SJSA1 (cell line): ENCODE measurements at regions not wholly inside any gene's neighbourhood (a gene's known extent, or its start where the extent isn't known, plus 50 kb on each side); places are given as distances from the start of the nearest gene placed in this dataset.

Source experiments
- DNase-seq, 2 experiments: peaks; one replicate each; pipeline ENCODE4 v3.0.0-alpha.2; 2015 to 2020; ENCODE audit warnings: low spot score in 2 of 2, low read depth in 1 of 2
- H3K27ac ChIP-seq: fragments of 250-450 bp; sonication (Bioruptor Pico); 2 replicates; pipeline ENCODE4 v1.5.1; 2020; ENCODE audit warnings: mild to moderate bottlenecking, moderate library complexity
- H3K27me3 ChIP-seq: fragments of 250-450 bp; sonication (Bioruptor Pico); replicated peaks from 2 replicates; pipeline ENCODE4 v1.5.1; 2020; ENCODE audit warnings: mild to moderate bottlenecking, moderate library complexity
- H3K36me3 ChIP-seq: fragments of 250-450 bp; sonication (Bioruptor Pico); 2 replicates; pipeline ENCODE4 v1.5.1; 2020; ENCODE audit warnings: mild to moderate bottlenecking
- H3K4me1 ChIP-seq: fragments of 250-450 bp; sonication (Bioruptor Pico); replicated peaks from 2 replicates; pipeline ENCODE4 v1.6.1; 2021; ENCODE audit warnings: mild to moderate bottlenecking
- H3K4me3 ChIP-seq: fragments of 250-450 bp; sonication (Bioruptor Pico); 2 replicates; pipeline ENCODE4 v1.5.1; 2020; ENCODE audit warnings: mild to moderate bottlenecking
- H3K9me3 ChIP-seq: fragments of 250-450 bp; sonication (Bioruptor Pico); replicated peaks from 2 replicates; pipeline ENCODE4 v1.5.1; 2020; ENCODE audit warnings: mild to moderate bottlenecking

GRCh38 chr12:107235600-107235999 lies 142.3 kb upstream of the CRY1 start:
- Histone ChIP-seq H3K27ac (no peak overlapping the region), H3K9me3 (no peaks in the 10 kb centered on the region), H3K4me1 (peaks cover 22% of the 10 kb centered on the region), H3K4me3 (no peak overlapping the region), H3K27me3 (no peaks in the 10 kb centered on the region), H3K36me3 (no peaks in the 10 kb centered on the region)
- DNase-seq, result no peak

DNA sequence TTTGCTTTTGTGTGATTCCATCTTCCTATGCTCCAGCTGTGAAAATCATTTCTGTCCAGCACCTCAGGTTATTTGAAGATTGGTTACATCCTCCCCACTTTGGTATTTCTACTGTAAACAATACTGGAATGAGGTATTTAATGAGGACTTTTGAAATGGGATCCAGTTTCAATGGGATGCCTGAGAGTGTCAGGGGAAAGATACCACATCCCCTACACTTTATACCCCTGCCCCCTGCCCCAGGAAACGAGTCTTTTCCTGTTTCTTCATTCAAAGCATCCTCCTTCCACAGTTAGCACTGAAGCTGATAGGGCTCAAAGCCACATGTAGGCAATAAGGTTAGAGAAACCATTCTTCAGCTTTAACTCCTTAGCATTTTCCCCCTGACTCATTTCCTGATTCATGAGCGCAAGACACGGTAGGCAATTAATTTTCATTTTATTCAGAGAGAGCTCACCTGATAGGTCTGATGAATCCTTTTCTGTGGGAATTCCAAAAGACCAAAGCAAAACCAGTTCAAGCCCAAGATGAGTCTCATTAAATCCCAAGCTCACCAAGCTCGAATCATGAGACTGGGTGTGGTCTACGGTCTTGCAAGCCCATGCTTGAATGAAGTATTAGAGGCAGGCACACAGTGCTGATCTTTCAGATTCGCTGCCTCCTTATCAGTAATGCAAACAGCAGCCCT lies 143.6 kb upstream of the CRY1 start:
- peak in 1 of 2 experiments; percentile 41 for DNase-seq
- H3K9me3 ChIP-seq, result no peaks in the 10 kb centered on the region
- H3K36me3 ChIP-seq, result no peaks in the 10 kb centered on the region
- H3K4me3 ChIP-seq, result no peak overlapping the region
- H3K27ac ChIP-seq, result peak overlapping the region; percentile 47; the same call in 1 of the 2 replicates
- H3K27me3 ChIP-seq, result no peaks in the 10 kb centered on the region
- H3K4me1 ChIP-seq, result peaks cover 22% of the 10 kb centered on the region

GRCh38 chr12:107238296-107238695 lies 144.9 kb upstream of the CRY1 start:
- H3K36me3 ChIP-seq, result no peaks in the 10 kb centered on the region
- H3K4me3 ChIP-seq, result no peak overlapping the region
- no peak overlapping the region for H3K27ac ChIP-seq
- H3K27me3 ChIP-seq, result no peaks in the 10 kb centered on the region
- H3K9me3 ChIP-seq, result no peaks in the 10 kb centered on the region
- DNase-seq, result no peak
- peaks cover 22% of the 10 kb centered on the region for H3K4me1 ChIP-seq

DNA sequence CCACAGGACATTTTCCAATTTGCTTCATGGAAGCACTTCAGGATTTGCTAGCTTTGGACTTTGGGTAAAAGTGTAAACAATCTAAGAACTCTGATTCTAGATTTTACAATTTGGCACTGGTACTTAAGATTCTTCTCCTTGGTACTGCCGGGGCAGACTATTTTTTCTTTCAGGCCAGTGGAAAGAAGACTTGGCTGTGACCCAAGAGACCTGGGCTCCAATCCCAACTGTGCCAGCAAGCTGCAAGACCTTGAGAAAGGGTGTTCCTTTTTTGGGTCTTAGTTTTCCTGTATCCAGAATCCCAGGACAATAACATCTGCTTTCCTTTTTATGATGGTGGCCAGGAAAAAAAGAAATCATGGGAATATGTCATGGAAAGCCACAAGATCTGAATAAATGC lies 148.1 kb upstream of the CRY1 start:
- Histone ChIP-seq H3K4me3 (no peak overlapping the region), H3K9me3 (no peaks in the 10 kb centered on the region), H3K27ac (no peak overlapping the region), H3K27me3 (no peaks in the 10 kb centered on the region), H3K4me1 (peaks cover 19% of the 10 kb centered on the region), H3K36me3 (no peaks in the 10 kb centered on the region)
- no peak for DNase-seq

GRCh38 chr12:107242189-107242588 lies 148.8 kb upstream of the CRY1 start:
- H3K4me1 ChIP-seq, result peaks cover 11% of the 10 kb centered on the region
- no peaks in the 10 kb centered on the region for H3K9me3 ChIP-seq
- DNase-seq, result no peak

GRCh38 chr12:107243341-107243740 lies 150.0 kb upstream of the CRY1 start:
- no peaks in the 10 kb centered on the region for H3K36me3 ChIP-seq
- H3K27me3 ChIP-seq, result no peaks in the 10 kb centered on the region
- no peak overlapping the region for H3K27ac ChIP-seq

More at GRCh38 chr12:107242189-107242588, 148.8 kb upstream of the CRY1 start:
- no peaks in the 10 kb centered on the region for H3K36me3 ChIP-seq
- H3K27me3 ChIP-seq, result no peaks in the 10 kb centered on the region
- H3K4me3 ChIP-seq, result no peak overlapping the region
- H3K27ac ChIP-seq, result no peak overlapping the region

GRCh38 chr12:107244584-107244983 lies 151.2 kb upstream of the CRY1 start:
- Histone ChIP-seq H3K36me3 (no peaks in the 10 kb centered on the region), H3K4me1 (no peaks in the 10 kb centered on the region), H3K27ac (no peak overlapping the region), H3K4me3 (no peak overlapping the region), H3K27me3 (no peaks in the 10 kb centered on the region), H3K9me3 (no peaks in the 10 kb centered on the region)
- no peak for DNase-seq

More at GRCh38 chr12:107243341-107243740, 150.0 kb upstream of the CRY1 start:
- Histone ChIP-seq H3K4me3 (no peak overlapping the region), H3K9me3 (no peaks in the 10 kb centered on the region), H3K4me1 (no peaks in the 10 kb centered on the region)
- no peak for DNase-seq

DNA sequence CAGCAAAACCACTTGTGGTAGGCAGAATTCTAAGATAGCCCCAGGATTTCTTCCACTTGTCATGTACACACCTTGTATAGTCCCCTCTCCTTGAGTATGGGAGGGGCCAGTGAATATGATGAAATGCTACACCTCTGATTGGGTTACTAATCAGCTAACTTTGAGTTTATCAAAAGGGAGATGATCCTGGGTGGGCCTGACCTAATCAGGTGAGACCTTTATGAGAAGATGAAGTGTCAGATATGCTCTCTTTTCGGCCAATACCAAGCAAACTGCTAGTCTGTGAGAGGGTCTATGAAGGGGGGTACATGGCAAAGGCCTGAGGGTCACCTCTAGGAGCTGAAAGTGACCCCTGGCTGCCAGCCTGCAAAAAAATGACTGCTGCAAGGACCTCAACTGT lies 154.3 kb upstream of the CRY1 start:
- Histone ChIP-seq H3K9me3 (no peaks in the 10 kb centered on the region), H3K36me3 (no peaks in the 10 kb centered on the region), H3K27ac (no peak overlapping the region), H3K27me3 (no peaks in the 10 kb centered on the region), H3K4me1 (no peaks in the 10 kb centered on the region), H3K4me3 (no peak overlapping the region)
- no peak for DNase-seq

- Histone ChIP-seq H3K9me3 (no peaks in the 10 kb centered on the region), H3K4me1 (no peaks in the 10 kb centered on the region), H3K36me3 (no peaks in the 10 kb centered on the region), H3K27me3 (no peaks in the 10 kb centered on the region), H3K27ac (no peak overlapping the region), H3K4me3 (no peak overlapping the region)
- no peak for DNase-seq
These were observed 154.8 kb upstream of the CRY1 start for GRCh38 chr12:107248187-107248586.

DNA sequence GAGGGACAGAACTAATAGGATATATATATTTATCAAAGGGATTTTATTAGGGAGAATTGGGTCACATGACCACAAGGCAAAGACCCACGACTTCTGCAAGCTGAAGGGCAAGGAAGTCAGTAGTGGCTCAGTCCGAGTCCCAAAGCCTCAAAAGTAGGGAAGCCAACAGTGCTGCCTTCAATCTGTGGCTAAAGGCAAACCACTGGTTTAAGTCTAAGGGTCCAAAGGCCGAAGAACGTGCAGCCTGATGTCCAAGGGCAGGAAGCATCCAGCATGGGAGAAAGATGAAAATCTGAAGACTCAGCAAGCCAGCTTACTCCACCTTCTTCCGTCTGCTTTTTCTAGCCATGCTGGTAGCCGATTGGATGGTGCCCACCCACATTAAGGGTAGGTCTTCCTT lies 157.9 kb upstream of the CRY1 start:
- Histone ChIP-seq H3K4me1 (no peaks in the 10 kb centered on the region), H3K9me3 (no peaks in the 10 kb centered on the region)

GRCh38 chr12:107253361-107253760 lies 160.0 kb upstream of the CRY1 start:
- Histone ChIP-seq H3K36me3 (no peaks in the 10 kb centered on the region), H3K4me1 (no peaks in the 10 kb centered on the region), H3K27me3 (no peaks in the 10 kb centered on the region), H3K9me3 (no peaks in the 10 kb centered on the region), H3K27ac (no peak overlapping the region), H3K4me3 (no peak overlapping the region)
- no peak for DNase-seq

More for the DNA sequence above, 157.9 kb upstream of the CRY1 start:
- Histone ChIP-seq H3K27me3 (no peaks in the 10 kb centered on the region), H3K4me3 (no peak overlapping the region), H3K27ac (no peak overlapping the region), H3K36me3 (no peaks in the 10 kb centered on the region)
- no peak for DNase-seq

GRCh38 chr12:107254258-107254856 lies 161.0 kb upstream of the CRY1 start:
- Histone ChIP-seq H3K9me3 (no peaks in the 10 kb centered on the region), H3K27ac (no peak overlapping the region), H3K4me3 (no peak overlapping the region), H3K27me3 (no peaks in the 10 kb centered on the region), H3K36me3 (no peaks in the 10 kb centered on the region), H3K4me1 (no peaks in the 10 kb centered on the region)
- DNase-seq, result no peak

GRCh38 chr12:107258780-107259179 lies 165.4 kb upstream of the CRY1 start:
- Histone ChIP-seq H3K4me3 (no peak overlapping the region), H3K4me1 (no peaks in the 10 kb centered on the region), H3K9me3 (no peaks in the 10 kb centered on the region), H3K36me3 (no peaks in the 10 kb centered on the region), H3K27me3 (no peaks in the 10 kb centered on the region), H3K27ac (no peak overlapping the region)
- DNase-seq, result no peak

GRCh38 chr12:107263980-107264379 lies 170.6 kb upstream of the CRY1 start:
- no peaks in the 10 kb centered on the region for H3K4me1 ChIP-seq
- H3K27me3 ChIP-seq, result no peaks in the 10 kb centered on the region
- no peaks in the 10 kb centered on the region for H3K36me3 ChIP-seq
- DNase-seq, result no peak
- H3K27ac ChIP-seq, result no peak overlapping the region
- no peaks in the 10 kb centered on the region for H3K9me3 ChIP-seq
- no peak overlapping the region for H3K4me3 ChIP-seq
